Neural cell (in vitro differentiated cells): ENCODE measurements at regions not wholly inside any gene's neighbourhood (a gene's known extent, or its start where the extent isn't known, plus 50 kb on each side); places are given as distances from the start of the nearest gene placed in this dataset.

Experiments
- H2AFZ ChIP-seq: fragments of 200-600, 300-800 bp; sonication (generic), shearing (Covaris generic); 2 replicates; pipeline ENCODE4 v1.6.0; 2014; ENCODE audit warnings: low read depth, mild to moderate bottlenecking, antibody characterized with exemption, low read length, moderate library complexity
- H3F3A ChIP-seq: fragments of 200-600 bp; shearing (Covaris generic); 2 replicates; pipeline ENCODE4 v1.6.1; 2016; ENCODE audit warnings: mild to moderate bottlenecking, moderate library complexity, mixed read lengths, antibody characterized with exemption, low read length; ENCODE audit not compliant: insufficient read depth, poor library complexity, severe bottlenecking
- H3K27ac ChIP-seq: fragments of 200-600, 300-800 bp; sonication (generic), shearing (Covaris generic); 2 replicates; pipeline ENCODE4 v1.5.1; 2014; ENCODE audit warnings: mild to moderate bottlenecking, low read length, moderate library complexity
- H3K27me3 ChIP-seq: fragments of 300-800, 200-600 bp; sonication (generic), shearing (Covaris generic); 2 replicates; pipeline ENCODE4 v1.6.0; 2014; ENCODE audit warnings: mild to moderate bottlenecking, low read depth, low read length, moderate library complexity; ENCODE audit not compliant: insufficient read depth
- H3K36me3 ChIP-seq: fragments of 300-800, 200-600 bp; sonication (generic), shearing (Covaris generic); 2 replicates; pipeline ENCODE4 v1.5.1; 2014; ENCODE audit warnings: mild to moderate bottlenecking, antibody characterized with exemption, low read length, moderate library complexity; ENCODE audit not compliant: insufficient read depth
- H3K4me2 ChIP-seq: fragments of 300-800, 200-600 bp; sonication (generic), shearing (Covaris generic); 2 replicates; pipeline ENCODE4 v1.6.0; 2014; ENCODE audit warnings: mild to moderate bottlenecking, low read length
- H3K4me3 ChIP-seq: fragments of 300-800, 200-600 bp; sonication (generic), shearing (Covaris generic); 2 replicates; pipeline ENCODE4 v1.5.1; 2014; ENCODE audit warnings: mild to moderate bottlenecking, low read length, moderate library complexity
- H3K79me2 ChIP-seq: fragments of 200-600 bp; shearing (Covaris generic); replicated peaks from 2 replicates; pipeline ENCODE4 v1.6.0; 2014; ENCODE audit warnings: mild to moderate bottlenecking, low read length, moderate library complexity; ENCODE audit not compliant: insufficient read depth
- H3K9ac ChIP-seq: fragments of 300-800, 200-600 bp; sonication (generic), shearing (Covaris generic); 2 replicates; pipeline ENCODE4 v1.6.1; 2016; ENCODE audit warnings: mild to moderate bottlenecking, low read length, mixed read lengths
- H3K9me2 ChIP-seq: fragments of 200-600 bp; shearing (Covaris generic); 2 replicates; pipeline ENCODE4 v1.6.1; 2016; ENCODE audit warnings: mild to moderate bottlenecking, low read length, mixed read lengths; ENCODE audit not compliant: insufficient read depth
- H3K9me3 ChIP-seq: fragments of 200-600, 300-800 bp; sonication (generic), shearing (Covaris generic); 2 replicates; pipeline ENCODE4 v1.6.1; 2016; ENCODE audit warnings: mild to moderate bottlenecking, mixed run types, low read length, moderate library complexity, mixed read lengths
- H4K20me1 ChIP-seq: fragments of 200-600 bp; shearing (Covaris generic); 2 replicates; pipeline ENCODE4 v1.6.1; 2016; ENCODE audit warnings: mild to moderate bottlenecking, mixed run types; ENCODE audit not compliant: insufficient read depth
- EP300 ChIP-seq: fragments of 450-650 bp; conservative IDR thresholded peaks from 2 replicates; pipeline ENCODE4 v1.6.1; 2014; ENCODE audit warnings: antibody characterized with exemption, mild to moderate bottlenecking, moderate library complexity; ENCODE audit not compliant: poor library complexity, severe bottlenecking
- EZH2 ChIP-seq: fragments of 200-600, 300-800 bp; shearing (Covaris generic), sonication (generic); IDR thresholded peaks from 2 replicates; pipeline ENCODE4 v1.6.1; 2014; ENCODE audit warnings: antibody characterized with exemption, low read length, borderline replicate concordance, mild to moderate bottlenecking; ENCODE audit not compliant: insufficient read depth, poor library complexity, severe bottlenecking
- MXI1 ChIP-seq: fragments of 450-650 bp; conservative IDR thresholded peaks from 2 replicates; pipeline ENCODE4 v1.6.1; 2014; ENCODE audit warnings: antibody characterized with exemption, mild to moderate bottlenecking; ENCODE audit not compliant: poor library complexity, severe bottlenecking
- POLR2AphosphoS5 ChIP-seq: IDR thresholded peaks from 2 replicates; pipeline ENCODE4 v1.6.1; 2012
- RAD21 ChIP-seq: fragments of 450-650 bp; conservative IDR thresholded peaks from 2 replicates; pipeline ENCODE4 v1.6.1; 2014; ENCODE audit warnings: antibody characterized with exemption, mild to moderate bottlenecking, moderate library complexity
- SMC3 ChIP-seq: fragments of 450-650 bp; conservative IDR thresholded peaks from 2 replicates; pipeline ENCODE4 v1.6.1; 2014; ENCODE audit warnings: antibody characterized with exemption, mild to moderate bottlenecking, moderate library complexity; ENCODE audit not compliant: poor library complexity
- TAF1 ChIP-seq: IDR thresholded peaks from 2 replicates; pipeline ENCODE4 v1.6.1; 2012; ENCODE audit warnings: low read depth
- TF ChIP-seq, protein P1 (sequence below): fragments of 450-650 bp; IDR thresholded peaks from 2 replicates; pipeline ENCODE4 v1.5.1; 2014; ENCODE audit warnings: antibody characterized with exemption, mild to moderate bottlenecking, moderate library complexity; ENCODE audit not compliant: poor library complexity, severe bottlenecking
- TF ChIP-seq, protein P2 (sequence below): IDR thresholded peaks from 2 replicates; pipeline ENCODE4 v1.6.1; 2012; ENCODE audit warnings: borderline replicate concordance

DNA sequence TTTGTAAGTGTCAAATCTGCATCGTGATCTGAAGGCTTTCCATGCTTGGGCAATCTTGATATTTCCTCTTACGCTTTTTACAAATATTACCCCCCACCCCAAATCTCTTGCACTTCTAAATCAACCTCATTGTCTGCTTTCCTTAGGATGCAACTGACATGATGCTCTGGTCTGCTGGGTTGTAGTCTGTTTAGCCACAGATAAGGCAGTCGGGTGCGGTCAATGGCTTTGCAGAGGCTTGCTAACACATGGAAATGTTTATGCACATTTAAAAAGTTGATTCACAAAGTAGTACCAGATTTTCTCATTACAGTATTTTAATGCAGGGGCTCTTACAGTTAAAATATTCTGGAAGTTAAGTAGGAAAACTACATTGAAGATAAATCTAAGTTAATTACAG is 172.5 kb downstream of the BAMBI start:
- Histone ChIP-seq H4K20me1 (no peaks in the 10 kb centered on the region), H3K27me3 (no peaks in the 10 kb centered on the region), H2AFZ (no peak overlapping the region), H3K9ac (no peak overlapping the region), H3K27ac (no peak overlapping the region), H3F3A (no peaks in the 10 kb centered on the region), H3K36me3 (no peaks in the 10 kb centered on the region), H3K9me2 (no peaks in the 10 kb centered on the region), H3K4me2 (no peak overlapping the region), H3K4me3 (no peak overlapping the region), H3K79me2 (no peaks in the 10 kb centered on the region), H3K9me3 (no peaks in the 10 kb centered on the region)
- no peak for TF ChIP-seq POLR2AphosphoS5
- TF ChIP-seq SMC3, result no peak
- TF ChIP-seq MXI1, result no peak
- TF ChIP-seq, protein P1, sequence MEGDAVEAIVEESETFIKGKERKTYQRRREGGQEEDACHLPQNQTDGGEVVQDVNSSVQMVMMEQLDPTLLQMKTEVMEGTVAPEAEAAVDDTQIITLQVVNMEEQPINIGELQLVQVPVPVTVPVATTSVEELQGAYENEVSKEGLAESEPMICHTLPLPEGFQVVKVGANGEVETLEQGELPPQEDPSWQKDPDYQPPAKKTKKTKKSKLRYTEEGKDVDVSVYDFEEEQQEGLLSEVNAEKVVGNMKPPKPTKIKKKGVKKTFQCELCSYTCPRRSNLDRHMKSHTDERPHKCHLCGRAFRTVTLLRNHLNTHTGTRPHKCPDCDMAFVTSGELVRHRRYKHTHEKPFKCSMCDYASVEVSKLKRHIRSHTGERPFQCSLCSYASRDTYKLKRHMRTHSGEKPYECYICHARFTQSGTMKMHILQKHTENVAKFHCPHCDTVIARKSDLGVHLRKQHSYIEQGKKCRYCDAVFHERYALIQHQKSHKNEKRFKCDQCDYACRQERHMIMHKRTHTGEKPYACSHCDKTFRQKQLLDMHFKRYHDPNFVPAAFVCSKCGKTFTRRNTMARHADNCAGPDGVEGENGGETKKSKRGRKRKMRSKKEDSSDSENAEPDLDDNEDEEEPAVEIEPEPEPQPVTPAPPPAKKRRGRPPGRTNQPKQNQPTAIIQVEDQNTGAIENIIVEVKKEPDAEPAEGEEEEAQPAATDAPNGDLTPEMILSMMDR, result no peak
- TF ChIP-seq, protein P2, sequence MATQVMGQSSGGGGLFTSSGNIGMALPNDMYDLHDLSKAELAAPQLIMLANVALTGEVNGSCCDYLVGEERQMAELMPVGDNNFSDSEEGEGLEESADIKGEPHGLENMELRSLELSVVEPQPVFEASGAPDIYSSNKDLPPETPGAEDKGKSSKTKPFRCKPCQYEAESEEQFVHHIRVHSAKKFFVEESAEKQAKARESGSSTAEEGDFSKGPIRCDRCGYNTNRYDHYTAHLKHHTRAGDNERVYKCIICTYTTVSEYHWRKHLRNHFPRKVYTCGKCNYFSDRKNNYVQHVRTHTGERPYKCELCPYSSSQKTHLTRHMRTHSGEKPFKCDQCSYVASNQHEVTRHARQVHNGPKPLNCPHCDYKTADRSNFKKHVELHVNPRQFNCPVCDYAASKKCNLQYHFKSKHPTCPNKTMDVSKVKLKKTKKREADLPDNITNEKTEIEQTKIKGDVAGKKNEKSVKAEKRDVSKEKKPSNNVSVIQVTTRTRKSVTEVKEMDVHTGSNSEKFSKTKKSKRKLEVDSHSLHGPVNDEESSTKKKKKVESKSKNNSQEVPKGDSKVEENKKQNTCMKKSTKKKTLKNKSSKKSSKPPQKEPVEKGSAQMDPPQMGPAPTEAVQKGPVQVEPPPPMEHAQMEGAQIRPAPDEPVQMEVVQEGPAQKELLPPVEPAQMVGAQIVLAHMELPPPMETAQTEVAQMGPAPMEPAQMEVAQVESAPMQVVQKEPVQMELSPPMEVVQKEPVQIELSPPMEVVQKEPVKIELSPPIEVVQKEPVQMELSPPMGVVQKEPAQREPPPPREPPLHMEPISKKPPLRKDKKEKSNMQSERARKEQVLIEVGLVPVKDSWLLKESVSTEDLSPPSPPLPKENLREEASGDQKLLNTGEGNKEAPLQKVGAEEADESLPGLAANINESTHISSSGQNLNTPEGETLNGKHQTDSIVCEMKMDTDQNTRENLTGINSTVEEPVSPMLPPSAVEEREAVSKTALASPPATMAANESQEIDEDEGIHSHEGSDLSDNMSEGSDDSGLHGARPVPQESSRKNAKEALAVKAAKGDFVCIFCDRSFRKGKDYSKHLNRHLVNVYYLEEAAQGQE, result no peak
- no peak for TF ChIP-seq TAF1
- no peak for TF ChIP-seq RAD21
- no peak for TF ChIP-seq EZH2
- TF ChIP-seq EP300, result no peak

DNA sequence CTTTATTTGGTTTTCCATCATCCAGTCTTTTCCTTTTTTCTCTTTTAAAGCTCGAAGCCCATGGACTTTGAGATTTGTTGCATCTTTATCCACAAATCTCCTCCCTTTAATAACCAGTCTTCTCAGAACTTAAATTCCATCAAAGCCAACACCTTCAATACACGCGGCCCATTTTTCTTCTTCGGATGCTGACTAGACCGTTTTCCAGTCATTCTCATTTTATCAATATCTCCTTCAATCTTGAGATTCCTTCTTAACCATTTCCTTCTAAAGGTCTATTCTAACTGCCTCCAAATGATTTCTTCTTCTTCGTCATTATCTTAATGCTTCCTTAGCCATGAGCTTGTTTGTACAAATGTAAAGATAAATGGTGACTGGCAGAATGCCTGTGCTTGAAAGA is 173.5 kb downstream of the BAMBI start:
- no peak overlapping the region for H2AFZ ChIP-seq
- H3K27ac ChIP-seq, result no peak overlapping the region
- H3K4me2 ChIP-seq, result no peak overlapping the region
- no peak overlapping the region for H3K9ac ChIP-seq
- H3K79me2 ChIP-seq, result no peaks in the 10 kb centered on the region
- H3K4me3 ChIP-seq, result no peak overlapping the region
- no peaks in the 10 kb centered on the region for H3K9me3 ChIP-seq
- H3K27me3 ChIP-seq, result no peaks in the 10 kb centered on the region
- TF ChIP-seq TAF1 (no peak), MXI1 (no peak), SMC3 (no peak), EZH2 (no peak), POLR2AphosphoS5 (no peak), RAD21 (no peak)
- TF ChIP-seq, protein P2, result no peak
- TF ChIP-seq, protein P1, result no peak
- no peaks in the 10 kb centered on the region for H3F3A ChIP-seq
- H3K9me2 ChIP-seq, result no peaks in the 10 kb centered on the region
- no peaks in the 10 kb centered on the region for H3K36me3 ChIP-seq
- H4K20me1 ChIP-seq, result no peaks in the 10 kb centered on the region
